Lung (tissue), 11 donors: ENCODE measurements at regions not wholly inside any gene's neighbourhood (a gene's known extent, or its start where the extent isn't known, plus 50 kb on each side); places are given as distances from the start of the nearest gene placed in this dataset.

ENCODE experiments used
- ATAC-seq: fragments of 200-7000 bp; cut with Tn5 transposase; one replicate; pipeline ENCODE4 v1.9.1; 2020; ENCODE audit warnings: moderate number of reproducible peaks; ENCODE audit not compliant: insufficient read depth, low FRiP score
- DNase-seq, 3 donors: peaks; one replicate each; pipeline ENCODE4 v3.0.0-alpha.2; 2013 to 2017
- H3K27ac ChIP-seq, 2 donors: one replicate each; pipeline ENCODE4 v1.5.1; 2013; ENCODE audit warnings: mild to moderate bottlenecking in 2 of 2, moderate library complexity in 2 of 2, control low read depth in 1 of 2, inconsistent platforms in 1 of 2, low read depth in 1 of 2, low read length in 1 of 2
- H3K27me3 ChIP-seq, 3 donors: one replicate each; pipeline ENCODE4 v1.5.1; 2013; ENCODE audit warnings: low read length in 2 of 3; ENCODE audit not compliant: control insufficient read depth in 3 of 3, insufficient read depth in 3 of 3
- H3K36me3 ChIP-seq, 4 donors: one replicate each; pipeline ENCODE4 v1.5.1; 2013; ENCODE audit warnings: low read length in 4 of 4, mild to moderate bottlenecking in 1 of 4, moderate library complexity in 1 of 4; ENCODE audit not compliant: control insufficient read depth in 4 of 4, insufficient read depth in 4 of 4
- H3K4me1 ChIP-seq, 5 donors: one replicate each; pipeline ENCODE4 v1.5.1; 2013; ENCODE audit warnings: low read length in 5 of 5, mild to moderate bottlenecking in 2 of 5, moderate library complexity in 1 of 5; ENCODE audit not compliant: control insufficient read depth in 5 of 5, insufficient read depth in 5 of 5
- H3K4me3 ChIP-seq: one replicate; pipeline ENCODE4 v1.5.1; 2013; ENCODE audit warnings: mild to moderate bottlenecking, control low read depth, moderate library complexity
- H3K9ac ChIP-seq, 2 donors: one replicate each; pipeline ENCODE4 v1.5.1; 2013; ENCODE audit warnings: low read length in 2 of 2, control low read depth in 1 of 2; ENCODE audit not compliant: insufficient read depth in 1 of 2
- H3K9me3 ChIP-seq, 4 donors: one replicate each; pipeline ENCODE4 v1.5.1; 2013; ENCODE audit warnings: low read length in 3 of 4, mild to moderate bottlenecking in 1 of 4, moderate library complexity in 1 of 4; ENCODE audit not compliant: control insufficient read depth in 4 of 4, insufficient read depth in 3 of 4
- CTCF ChIP-seq: IDR thresholded peaks from 2 replicates; pipeline ENCODE4 v1.5.1; 2012; ENCODE audit warnings: mild to moderate bottlenecking; ENCODE audit errors: control extremely low read depth, extremely low read depth
- WGBS, 2 donors: extraction: QIAGEN DNeasy Blood & Tissue Kit; methylation state at CpG; one replicate each; pipeline ENCODE4 v1.1.7; 2013; 5-methylcytosine and 5-hydroxymethylcytosine counted together
- donor health status: control.
- donor health status: control.
- donor health status: Bipolar disorder and iron deficiency.
- donor health status: healthy.
- donor health status: DM: yes; HTN: yes; CAD: no.

GRCh38 chr10:7027913-7028808 lies 382.7 kb downstream of the SFMBT2 start:
- no peaks in the 10 kb centered on the region for H3K27me3 ChIP-seq
- no peak for ATAC-seq

GRCh38 chr10:7027237-7027912 lies 383.5 kb downstream of the SFMBT2 start:
- H3K4me3 ChIP-seq = no peak overlapping the region
- no peaks in the 10 kb centered on the region for H3K9me3 ChIP-seq
- H3K36me3 ChIP-seq = no peaks in the 10 kb centered on the region
- 58 to 64% methylated on average over 4 of the region's 4 CpGs for WGBS, 2 donors
- TF ChIP-seq CTCF = no peak
- no peak overlapping the region for H3K9ac ChIP-seq
- H3K27me3 ChIP-seq = no peaks in the 10 kb centered on the region
- ATAC-seq (no peak), DNase-seq (peak in 2 of 3 donors; percentile 3 to 9)
- no peak overlapping the region for H3K27ac ChIP-seq
- H3K4me1 ChIP-seq = no peaks in the 10 kb centered on the region

More at GRCh38 chr10:7027913-7028808, 382.7 kb downstream of the SFMBT2 start:
- no peak for DNase-seq
- no peaks in the 10 kb centered on the region for H3K9me3 ChIP-seq
- no peak overlapping the region for H3K4me3 ChIP-seq
- no peaks in the 10 kb centered on the region for H3K36me3 ChIP-seq
- TF ChIP-seq CTCF = no peak
- no peak overlapping the region for H3K27ac ChIP-seq
- 74 to 77% methylated on average over 7 of the region's 7 CpGs for WGBS, 2 donors
- H3K9ac ChIP-seq = no peak overlapping the region
- no peaks in the 10 kb centered on the region for H3K4me1 ChIP-seq

DNA sequence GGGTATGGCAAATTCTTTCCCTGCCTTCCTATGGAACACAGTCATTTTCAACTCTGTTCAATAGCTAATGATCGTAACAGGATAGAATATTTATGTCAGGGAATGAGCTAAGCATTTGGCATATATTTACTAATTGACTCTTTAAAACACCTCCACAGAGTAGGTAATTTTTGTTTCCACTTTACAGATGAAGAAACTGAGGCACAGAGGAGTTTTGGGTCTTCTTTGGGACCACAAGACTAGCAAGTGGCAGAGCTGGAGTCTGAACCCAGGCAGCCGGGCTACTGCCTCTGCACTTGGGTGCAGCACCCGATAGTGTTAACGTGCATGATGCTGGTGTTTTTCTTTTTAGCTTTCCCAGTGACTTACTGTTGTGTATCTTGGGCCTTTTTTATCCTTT lies 384.0 kb downstream of the SFMBT2 start:
- H3K9me3 ChIP-seq = no peaks in the 10 kb centered on the region
- H3K9ac ChIP-seq = no peak overlapping the region
- TF ChIP-seq CTCF = no peak
- H3K4me1 ChIP-seq = no peaks in the 10 kb centered on the region
- no peak for ATAC-seq
- WGBS, 2 donors = 91 to 96% methylated on average over 4 of the region's 4 CpGs
- no peaks in the 10 kb centered on the region for H3K27me3 ChIP-seq
- no peak overlapping the region for H3K4me3 ChIP-seq
- DNase-seq = no peak
- H3K27ac ChIP-seq = no peak overlapping the region
- H3K36me3 ChIP-seq = no peaks in the 10 kb centered on the region
